H1 (cell line): ENCODE measurements at regions not wholly inside any gene's neighbourhood (a gene's known extent, or its start where the extent isn't known, plus 50 kb on each side); places are given as distances from the start of the nearest gene placed in this dataset.
A peak's percentile ranks its signal among the peaks of the same experiment; 100 is the strongest.

Experiments
- CTCF ChIA-PET: fragments of 300-600 bp; sonication (Branson Sonifier 250); formaldehyde crosslinking; loops from one replicate; lab custom pipeline; 2021; ENCODE audit not compliant: partially characterized antibody; lab: Charles Lee
- POLR2A ChIA-PET: fragments of 300-600 bp; sonication (Branson Sonifier 250); formaldehyde crosslinking; loops from one replicate; lab custom pipeline; 2021; ENCODE audit warnings: inconsistent platforms; ENCODE audit not compliant: partially characterized antibody; lab: Charles Lee
- DNase-seq, 2 experiments: peaks; one replicate each; pipeline versions ENCODE4 v3.0.0 to v3.0.0-alpha.2; 2010 to 2022; ENCODE audit warnings: low spot score in 2 of 2, low read depth in 1 of 2, mixed read lengths in 1 of 2
- FAIRE-seq: peaks from 2 replicates; lab custom pipeline; 2011; peaks lifted over from hg19 to GRCh38; lab: Jason Lieb, UNC
- H2AFZ ChIP-seq: 2 replicates; pipeline ENCODE4 v1.8.1; 2012; ENCODE audit warnings: low read length, inconsistent platforms
- H2AK5ac ChIP-seq: 2 replicates; pipeline ENCODE4 v1.6.1; 2013; ENCODE audit warnings: low read depth, low read length
- H2BK120ac ChIP-seq: replicated peaks from 2 replicates; pipeline ENCODE3; 2013; ENCODE audit warnings: low read depth, low read length, inconsistent platforms
- H2BK12ac ChIP-seq: 2 replicates; pipeline ENCODE4 v1.6.1; 2013; ENCODE audit warnings: low read depth, low read length
- H2BK15ac ChIP-seq: 2 replicates; pipeline ENCODE4 v1.6.1; 2013; ENCODE audit warnings: low read length
- H2BK20ac ChIP-seq: 2 replicates; pipeline ENCODE4 v1.6.1; 2013; ENCODE audit warnings: low read length
- H2BK5ac ChIP-seq: 2 replicates; pipeline ENCODE4 v1.6.1; 2013; ENCODE audit warnings: low read depth, low read length
- H3K14ac ChIP-seq: 2 replicates; pipeline ENCODE4 v1.6.1; 2013; ENCODE audit warnings: inconsistent platforms; ENCODE audit not compliant: insufficient read length
- H3K18ac ChIP-seq: 2 replicates; pipeline ENCODE4 v1.6.1; 2013; ENCODE audit warnings: low read length; ENCODE audit errors: extremely low read depth
- H3K23ac ChIP-seq: 2 replicates; pipeline ENCODE4 v1.6.1; 2013; ENCODE audit warnings: inconsistent platforms; ENCODE audit not compliant: insufficient read length
- H3K23me2 ChIP-seq: 2 replicates; pipeline ENCODE4 v1.6.1; 2013; ENCODE audit warnings: low read depth, low read length
- H3K27ac ChIP-seq: 2 replicates; pipeline ENCODE4 v1.6.1; 2011; ENCODE audit warnings: low read depth, low read length, inconsistent platforms
- H3K27me3 ChIP-seq, 4 experiments: replicated peaks in 1 of 4; 1 replicate in 1 of 4; 2 replicates in 3 of 4; pipeline versions ENCODE4 v1.6.1 to v1.8.1; 2011 to 2013; ENCODE audit warnings: low read length in 3 of 4, mild to moderate bottlenecking in 3 of 4, inconsistent platforms in 2 of 4, mixed read lengths in 2 of 4, moderate library complexity in 1 of 4; ENCODE audit not compliant: control insufficient read depth in 3 of 4, insufficient read depth in 3 of 4; ENCODE audit errors: extremely low read depth in 1 of 4
- H3K36me3 ChIP-seq, 4 experiments: 2 replicates each; pipeline versions ENCODE4 v1.6.1 to v1.8.1; 2011 to 2013; ENCODE audit warnings: mild to moderate bottlenecking in 4 of 4, low read length in 3 of 4, moderate library complexity in 2 of 4, control low read depth in 1 of 4, inconsistent platforms in 1 of 4; ENCODE audit not compliant: insufficient read depth in 4 of 4, control insufficient read depth in 2 of 4
- H3K4ac ChIP-seq: replicated peaks from 2 replicates; pipeline ENCODE3; 2013; ENCODE audit warnings: low read length, low read depth, mixed read lengths, inconsistent platforms; ENCODE audit not compliant: insufficient read length
- H3K4me1 ChIP-seq, 4 experiments: replicated peaks in 1 of 4; 1 replicate in 1 of 4; 2 replicates in 3 of 4; pipeline versions ENCODE4 v1.6.1 to v1.8.1; 2011 to 2013; ENCODE audit warnings: low read length in 3 of 4, inconsistent platforms in 2 of 4, mixed read lengths in 1 of 4; ENCODE audit not compliant: insufficient read depth in 4 of 4, control insufficient read depth in 3 of 4
- H3K4me2 ChIP-seq, 2 experiments: 2 replicates each; pipeline versions ENCODE4 v1.6.1 to v1.8.1; 2011 to 2013; ENCODE audit warnings: low read depth in 2 of 2, low read length in 2 of 2, control low read depth in 1 of 2, inconsistent platforms in 1 of 2, mild to moderate bottlenecking in 1 of 2; ENCODE audit not compliant: insufficient read depth in 1 of 2
- H3K4me3 ChIP-seq, 4 experiments: fragments of 200-600, 300-600 bp in 1 of 4; sonication (generic), shearing (Covaris generic), sonication (Bioruptor Twin) in 1 of 4; 2 replicates each; pipeline versions ENCODE4 v1.5.1 to v1.8.1; 2011 to 2016; ENCODE audit warnings: low read length in 4 of 4, low read depth in 3 of 4, control low read depth in 2 of 4, inconsistent platforms in 2 of 4, mild to moderate bottlenecking in 2 of 4, mixed read lengths in 1 of 4, moderate library complexity in 1 of 4; ENCODE audit not compliant: insufficient read depth in 2 of 4; ENCODE audit errors: extremely low read depth in 1 of 4
- H3K56ac ChIP-seq: replicated peaks from 2 replicates; pipeline ENCODE3; 2013; ENCODE audit warnings: low read depth, mild to moderate bottlenecking, mixed read lengths, low read length, inconsistent platforms; ENCODE audit not compliant: insufficient read length
- H3K79me1 ChIP-seq: 2 replicates; pipeline ENCODE4 v1.6.1; 2013; ENCODE audit warnings: low read depth, low read length, control low read depth
- H3K79me2 ChIP-seq, 2 experiments: 2 replicates each; pipeline versions ENCODE4 v1.6.1 to v1.8.1; 2012 to 2013; ENCODE audit warnings: low read length in 2 of 2, mild to moderate bottlenecking in 2 of 2, inconsistent platforms in 1 of 2; ENCODE audit not compliant: insufficient read depth in 2 of 2, control insufficient read depth in 1 of 2
- H3K9ac ChIP-seq, 4 experiments: replicated peaks in 1 of 4; 1 replicate in 1 of 4; 2 replicates in 3 of 4; pipeline versions ENCODE4 v1.6.1 to v1.8.1; 2011 to 2013; ENCODE audit warnings: low read depth in 3 of 4, low read length in 3 of 4, control low read depth in 2 of 4, mild to moderate bottlenecking in 2 of 4, moderate library complexity in 2 of 4, inconsistent platforms in 1 of 4; ENCODE audit errors: extremely low read depth in 1 of 4
- H3K9me3 ChIP-seq, 2 experiments: 2 replicates each; pipeline versions ENCODE4 v1.6.1 to v1.8.1; 2012 to 2013; ENCODE audit warnings: mild to moderate bottlenecking in 2 of 2, moderate library complexity in 2 of 2, control low read depth in 1 of 2, inconsistent platforms in 1 of 2, low read depth in 1 of 2, low read length in 1 of 2, mixed read lengths in 1 of 2; ENCODE audit not compliant: insufficient read depth in 2 of 2
- H4K20me1 ChIP-seq, 2 experiments: replicated peaks in 1 of 2; 2 replicates each; pipeline versions ENCODE3 to v1.8.1; 2011 to 2013; ENCODE audit warnings: inconsistent platforms in 2 of 2, low read length in 2 of 2, mild to moderate bottlenecking in 1 of 2; ENCODE audit not compliant: insufficient read depth in 2 of 2, control insufficient read depth in 1 of 2
- H4K5ac ChIP-seq: 2 replicates; pipeline ENCODE4 v1.6.1; 2013; ENCODE audit warnings: low read length, low read depth, mixed read lengths, inconsistent platforms; ENCODE audit not compliant: insufficient read length
- H4K8ac ChIP-seq: 2 replicates; pipeline ENCODE4 v1.8.0; 2013; ENCODE audit warnings: mild to moderate bottlenecking, moderate library complexity, low read length, inconsistent platforms; ENCODE audit not compliant: insufficient read depth; ENCODE audit errors: extremely low read depth
- H4K91ac ChIP-seq: replicated peaks from 2 replicates; pipeline ENCODE3; 2013; ENCODE audit warnings: low read length, mixed read lengths, inconsistent platforms; ENCODE audit not compliant: insufficient read length
- CHD1 ChIP-seq: IDR thresholded peaks from 2 replicates; pipeline ENCODE4 v1.6.1; 2012; ENCODE audit warnings: low read depth, low read length, improper control_type of control experiment
- CREB1 ChIP-seq: IDR thresholded peaks from 2 replicates; pipeline ENCODE4 v1.6.1; 2012; ENCODE audit warnings: inconsistent platforms
- EGR1 ChIP-seq: IDR thresholded peaks from 2 replicates; pipeline ENCODE4 v1.6.1; 2011; ENCODE audit warnings: low read depth, low read length, borderline replicate concordance
- KDM5A ChIP-seq: fragments of 200-600 bp; IDR thresholded peaks from 2 replicates; pipeline ENCODE4 v1.7.1; 2012; ENCODE audit warnings: mild to moderate bottlenecking, low read length, inconsistent platforms, mixed read lengths
- NANOG ChIP-seq: IDR thresholded peaks from 2 replicates; pipeline ENCODE4 v1.6.1; 2011; ENCODE audit warnings: low read length, low read depth, mild to moderate bottlenecking, inconsistent platforms; ENCODE audit not compliant: insufficient read depth, poor library complexity, severe bottlenecking
- RFX5 ChIP-seq: IDR thresholded peaks from 2 replicates; pipeline ENCODE4 v1.6.1; 2011; ENCODE audit warnings: low read depth, low read length, improper control_type of control experiment, borderline replicate concordance
- SIN3A ChIP-seq, 2 experiments: IDR thresholded peaks in 1 of 2; conservative IDR thresholded peaks in 1 of 2; 2 replicates each; pipeline ENCODE4 v1.6.1; 2011 to 2012; ENCODE audit warnings: low read length in 2 of 2, improper control_type of control experiment in 1 of 2, low read depth in 1 of 2, mild to moderate bottlenecking in 1 of 2
- TEAD4 ChIP-seq: IDR thresholded peaks from 2 replicates; pipeline ENCODE4 v1.6.1; 2012; ENCODE audit warnings: low read depth, low read length, inconsistent platforms, mixed read lengths
- WGBS, 2 experiments: shearing (Covaris generic) in 1 of 2; methylation state at CpG; one replicate each; pipeline versions ENCODE4 v1.1.6 to v1.1.7; 2013 to 2015; ENCODE audit warnings: low lambda C conversion rate in 2 of 2, mixed read lengths in 2 of 2, inconsistent platforms in 1 of 2, low coverage in 1 of 2, missing lambda C conversion rate in 1 of 2; ENCODE audit not compliant: insufficient replicate concordance in 2 of 2, insufficient coverage in 1 of 2, insufficient read length in 1 of 2; ENCODE audit errors: extremely low coverage in 1 of 2, missing lambda C conversion rate in 1 of 2; 5-methylcytosine and 5-hydroxymethylcytosine counted together
- TF ChIP-seq, protein P1 (sequence below): IDR thresholded peaks from 2 replicates; pipeline ENCODE4 v1.6.1; 2011; ENCODE audit warnings: low read depth, mild to moderate bottlenecking, low read length; ENCODE audit not compliant: insufficient read depth
- TF ChIP-seq, protein P2 (sequence below), 3 experiments: IDR thresholded peaks; 1 replicate in 2 of 3; 2 replicates in 1 of 3; pipeline versions ENCODE4 v1.5.1 to v1.6.1; 2011; ENCODE audit warnings: low read length in 3 of 3, mild to moderate bottlenecking in 3 of 3, inconsistent platforms in 2 of 3, low read depth in 1 of 3, moderate library complexity in 1 of 3; ENCODE audit not compliant: insufficient read depth in 1 of 3; ENCODE audit errors: control extremely low read depth in 1 of 3

DNA sequence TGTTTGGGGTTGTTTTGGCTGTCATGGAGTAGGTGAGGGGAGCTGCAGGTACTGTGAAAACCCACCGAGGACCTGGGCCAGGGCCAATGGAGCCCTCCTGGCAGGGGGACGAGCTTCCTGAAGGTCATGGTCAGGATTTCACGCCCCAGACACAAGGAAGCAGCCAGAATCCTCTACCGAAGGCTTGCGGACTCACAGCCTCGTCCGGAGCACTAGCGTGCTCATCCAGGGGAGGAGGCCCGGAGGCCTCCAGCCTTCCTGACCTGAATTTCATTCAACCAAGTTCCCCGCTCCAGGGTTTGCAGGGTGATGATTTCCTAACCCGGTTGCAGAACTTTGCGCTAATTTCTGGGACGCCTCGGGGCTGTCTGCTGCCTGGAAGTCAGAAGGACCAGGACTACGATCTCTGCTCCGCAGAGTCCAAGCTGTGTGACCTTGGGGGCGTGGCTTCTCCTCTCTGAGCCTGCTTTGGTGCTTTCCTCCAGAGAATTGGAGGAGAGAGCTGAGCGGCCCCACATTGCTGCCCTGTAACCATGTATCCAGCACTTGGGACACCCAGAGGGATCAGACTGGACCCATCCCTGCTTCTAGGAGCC lies 56.2 kb upstream of the ADRA2C start:
- no peak overlapping the region for H3K56ac ChIP-seq
- H2BK5ac ChIP-seq = no peak overlapping the region
- H3K4me3 ChIP-seq = no peak overlapping the region
- H2AK5ac ChIP-seq = no peak overlapping the region
- no peak for DNase-seq
- H2AFZ ChIP-seq = no peak overlapping the region
- H3K4ac ChIP-seq = no peak overlapping the region
- peak overlapping the region; percentile 60; the same call in 1 of the 2 replicates for H3K18ac ChIP-seq
- peaks cover 9% of the 10 kb centered on the region; the same call in 1 of the 2 replicates for H3K23me2 ChIP-seq
- no peak overlapping the region for H2BK20ac ChIP-seq
- no peak overlapping the region for H3K9ac ChIP-seq
- no peak overlapping the region for H4K8ac ChIP-seq
- H3K79me2 ChIP-seq = no peaks in the 10 kb centered on the region
- CTCF ChIA-PET = interaction anchor here (0.7 to 2.0 kb wide), 2 partner anchors 38 to 55 kb away, joined by 4 to 6 read pairs; no protein-coding TSS in a partner anchor
- H3K9me3 ChIP-seq = no peaks in the 10 kb centered on the region
- no peak overlapping the region for H3K23ac ChIP-seq
- POLR2A ChIA-PET = no interaction called here
- H3K27ac ChIP-seq = no peak overlapping the region
- H3K27me3 ChIP-seq = no peaks in the 10 kb centered on the region; a peak in 2 of 7 replicates
- no peak overlapping the region for H4K5ac ChIP-seq
- H2BK120ac ChIP-seq = no peak overlapping the region
- H2BK15ac ChIP-seq = no peak overlapping the region
- no peak for FAIRE-seq
- H4K91ac ChIP-seq = no peak overlapping the region
- WGBS, 2 experiments = 94% methylated on average over 18 of the region's 18 CpGs; no CpG with 5 or more reads in 1 of the 2 experiments
- H2BK12ac ChIP-seq = no peak overlapping the region; the same call in 1 of the 2 replicates
- H3K79me1 ChIP-seq = no peaks in the 10 kb centered on the region
- H3K14ac ChIP-seq = no peak overlapping the region
- H3K4me1 ChIP-seq = no peaks in the 10 kb centered on the region; a peak in 1 of 7 replicates
- H3K36me3 ChIP-seq = no peaks in the 10 kb centered on the region
- peaks cover 0 to 9% of the 10 kb centered on the region in 2 experiments for H4K20me1 ChIP-seq
- no peak overlapping the region for H3K4me2 ChIP-seq
- TF ChIP-seq RFX5 = no peak
- no peak for TF ChIP-seq NANOG
- TF ChIP-seq CHD1 = no peak
- TF ChIP-seq, protein P1, sequence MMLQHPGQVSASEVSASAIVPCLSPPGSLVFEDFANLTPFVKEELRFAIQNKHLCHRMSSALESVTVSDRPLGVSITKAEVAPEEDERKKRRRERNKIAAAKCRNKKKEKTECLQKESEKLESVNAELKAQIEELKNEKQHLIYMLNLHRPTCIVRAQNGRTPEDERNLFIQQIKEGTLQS = no peak
- no peak for TF ChIP-seq KDM5A
- no peak for TF ChIP-seq TEAD4
- TF ChIP-seq, protein P2, sequence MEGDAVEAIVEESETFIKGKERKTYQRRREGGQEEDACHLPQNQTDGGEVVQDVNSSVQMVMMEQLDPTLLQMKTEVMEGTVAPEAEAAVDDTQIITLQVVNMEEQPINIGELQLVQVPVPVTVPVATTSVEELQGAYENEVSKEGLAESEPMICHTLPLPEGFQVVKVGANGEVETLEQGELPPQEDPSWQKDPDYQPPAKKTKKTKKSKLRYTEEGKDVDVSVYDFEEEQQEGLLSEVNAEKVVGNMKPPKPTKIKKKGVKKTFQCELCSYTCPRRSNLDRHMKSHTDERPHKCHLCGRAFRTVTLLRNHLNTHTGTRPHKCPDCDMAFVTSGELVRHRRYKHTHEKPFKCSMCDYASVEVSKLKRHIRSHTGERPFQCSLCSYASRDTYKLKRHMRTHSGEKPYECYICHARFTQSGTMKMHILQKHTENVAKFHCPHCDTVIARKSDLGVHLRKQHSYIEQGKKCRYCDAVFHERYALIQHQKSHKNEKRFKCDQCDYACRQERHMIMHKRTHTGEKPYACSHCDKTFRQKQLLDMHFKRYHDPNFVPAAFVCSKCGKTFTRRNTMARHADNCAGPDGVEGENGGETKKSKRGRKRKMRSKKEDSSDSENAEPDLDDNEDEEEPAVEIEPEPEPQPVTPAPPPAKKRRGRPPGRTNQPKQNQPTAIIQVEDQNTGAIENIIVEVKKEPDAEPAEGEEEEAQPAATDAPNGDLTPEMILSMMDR (IDR thresholded peaks at IDR 0.05; ENCODE audit: control extremely low read depth in 1 of 3, insufficient read depth in 1 of 3, low read depth in 1 of 3, low read length in 3 of 3) = no peak
- no peak for TF ChIP-seq CREB1
- no peak for TF ChIP-seq SIN3A (conservative IDR thresholded peaks at IDR 0.05 in 1 of 2, IDR thresholded peaks at IDR 0.05 in 1 of 2; ENCODE audit: low read depth in 1 of 2, low read length in 2 of 2)
- no peak for TF ChIP-seq EGR1
